GM21360 (cell line): ENCODE measurements at regions not wholly inside any gene's neighbourhood (a gene's known extent, or its start where the extent isn't known, plus 50 kb on each side); places are given as distances from the start of the nearest gene placed in this dataset.

Experiments
- ATAC-seq: cut with Tn5 transposase; IDR thresholded peaks from one replicate; pipeline ENCODE4 v1.9.1; 2021; ENCODE audit warnings: mild to moderate bottlenecking, moderate library complexity; ENCODE audit not compliant: unreplicated experiment

DNA sequence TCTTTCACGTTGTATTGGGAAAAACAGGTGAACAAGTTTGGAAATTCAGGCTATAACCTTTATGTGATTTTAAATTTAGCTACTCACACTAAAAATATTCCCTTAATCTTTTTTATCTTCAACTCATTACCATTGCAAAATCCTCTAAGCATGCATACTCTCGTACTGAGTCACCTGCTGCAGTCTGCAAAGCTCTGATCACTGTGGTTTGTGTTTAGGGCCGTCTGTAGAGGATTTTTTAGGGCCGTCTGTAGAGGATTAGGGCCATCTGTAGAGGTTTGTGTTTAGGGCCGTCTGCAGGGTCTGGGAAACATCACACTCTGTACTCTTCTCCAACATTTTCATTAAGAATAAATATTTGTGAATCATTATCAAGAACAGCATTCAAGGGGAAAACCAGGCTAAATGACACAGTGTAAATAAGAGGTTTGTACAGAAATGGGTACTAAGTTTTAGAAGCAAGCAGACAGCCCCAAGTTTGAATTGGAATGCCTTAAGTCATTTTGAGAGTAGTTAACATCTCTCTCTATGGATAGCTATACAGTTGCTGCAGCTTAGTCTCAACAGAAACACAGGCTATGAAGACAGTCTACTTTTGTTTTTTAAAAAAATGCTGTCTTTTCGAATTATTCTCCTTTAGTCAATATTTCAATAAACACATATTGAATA lies 155.0 kb upstream of the TSLP start:
- ATAC-seq, result no peak

- ATAC-seq, result no peak
Observed at GRCh38 chr5:110917161-110917875, 154.2 kb upstream of the TSLP start.

GRCh38 chr5:110918683-110919082 lies 152.8 kb upstream of the TSLP start:
- ATAC-seq, result no peak

GRCh38 chr5:110923971-110924370 lies 147.5 kb upstream of the TSLP start:
- no peak for ATAC-seq

GRCh38 chr5:110925398-110925797 lies 146.1 kb upstream of the TSLP start:
- ATAC-seq, result no peak

DNA sequence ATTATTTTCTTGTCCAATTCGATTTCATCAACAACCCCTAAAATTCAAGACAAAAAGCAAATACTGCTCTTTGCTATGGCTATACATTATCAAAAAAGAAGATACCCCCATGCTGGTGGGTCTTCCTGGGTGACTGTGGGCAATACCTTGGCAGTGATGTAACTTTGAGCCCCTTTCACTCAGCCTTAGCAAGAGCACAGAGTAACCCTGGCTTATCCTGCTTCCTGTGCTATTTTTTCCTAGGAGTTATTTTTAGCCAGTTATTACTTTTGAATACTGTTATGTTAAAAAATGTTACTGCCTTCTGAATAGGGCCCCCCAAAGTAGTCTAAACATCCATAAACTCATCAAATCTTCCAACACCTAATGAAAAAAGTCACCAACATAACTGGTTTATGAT lies 145.6 kb upstream of the TSLP start:
- no peak for ATAC-seq

GRCh38 chr5:110932755-110933488 lies 138.6 kb upstream of the TSLP start:
- peak; percentile 43 for ATAC-seq

GRCh38 chr5:110940136-110940535 lies 131.4 kb upstream of the TSLP start:
- ATAC-seq, result no peak

- ATAC-seq, result no peak
Observed at GRCh38 chr5:110945874-110946436, 125.6 kb upstream of the TSLP start.

DNA sequence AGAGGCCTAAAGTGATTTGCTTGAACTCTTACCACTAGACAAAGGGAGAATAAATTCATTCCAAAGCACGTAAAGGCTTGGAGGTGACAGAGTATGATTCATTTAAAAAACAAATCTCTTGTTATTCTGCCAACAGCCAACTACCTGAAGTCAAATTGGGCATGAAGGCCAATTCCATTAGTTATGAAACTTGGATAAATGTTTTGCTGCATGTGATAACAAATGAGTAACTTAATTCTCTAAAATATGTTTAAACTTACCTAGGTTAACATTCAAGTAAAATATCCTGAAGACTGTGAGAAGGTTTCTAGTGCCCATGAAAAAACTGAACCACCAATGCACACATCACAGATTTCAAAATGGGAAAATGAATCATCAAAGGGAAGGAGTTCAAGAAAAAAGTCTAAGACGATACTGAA lies 120.1 kb upstream of the TSLP start:
- ATAC-seq, result no peak

DNA sequence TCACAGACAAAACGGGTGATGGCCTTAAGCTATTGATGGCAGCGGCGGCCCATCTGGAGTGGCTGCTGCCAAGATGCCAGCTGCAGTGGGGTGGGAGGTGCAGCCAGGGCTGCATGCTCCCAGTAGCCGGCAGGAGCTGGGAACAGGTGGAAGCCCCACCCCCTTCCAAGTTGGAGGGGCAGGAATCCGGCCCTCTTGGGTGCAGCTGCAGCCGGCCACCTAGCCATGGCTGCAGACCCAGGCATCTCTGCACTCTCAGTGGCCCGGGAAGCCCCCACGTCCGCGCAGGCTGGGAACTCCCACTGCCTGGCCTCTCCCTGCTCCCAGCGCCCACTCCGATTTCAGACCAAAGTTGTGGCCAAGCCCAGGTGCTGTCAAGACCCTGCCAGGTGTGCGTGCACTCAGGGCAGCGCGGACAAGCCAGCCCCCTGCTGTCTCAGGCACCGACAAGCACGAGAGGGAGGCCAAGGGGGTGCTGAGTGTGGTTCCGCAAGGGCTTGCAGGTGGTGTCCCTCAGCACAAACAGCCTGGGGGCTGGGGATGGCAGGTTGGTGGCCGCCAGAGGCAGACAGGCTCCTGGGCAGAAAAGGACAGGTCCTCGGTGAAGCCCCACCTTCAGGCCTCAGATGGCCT lies 115.1 kb upstream of the TSLP start:
- ATAC-seq, result no peak

- ATAC-seq, result no peak
Observed at GRCh38 chr5:110956913-110957813, 114.3 kb upstream of the TSLP start.

- no peak for ATAC-seq
Observed at GRCh38 chr5:110957934-110958333, 113.6 kb upstream of the TSLP start.

GRCh38 chr5:110963495-110963894 lies 108.0 kb upstream of the TSLP start:
- no peak for ATAC-seq

- ATAC-seq, result no peak
Observed at GRCh38 chr5:110965773-110966581, 105.5 kb upstream of the TSLP start.

GRCh38 chr5:110968246-110969005 lies 103.1 kb upstream of the TSLP start:
- no peak for ATAC-seq

DNA sequence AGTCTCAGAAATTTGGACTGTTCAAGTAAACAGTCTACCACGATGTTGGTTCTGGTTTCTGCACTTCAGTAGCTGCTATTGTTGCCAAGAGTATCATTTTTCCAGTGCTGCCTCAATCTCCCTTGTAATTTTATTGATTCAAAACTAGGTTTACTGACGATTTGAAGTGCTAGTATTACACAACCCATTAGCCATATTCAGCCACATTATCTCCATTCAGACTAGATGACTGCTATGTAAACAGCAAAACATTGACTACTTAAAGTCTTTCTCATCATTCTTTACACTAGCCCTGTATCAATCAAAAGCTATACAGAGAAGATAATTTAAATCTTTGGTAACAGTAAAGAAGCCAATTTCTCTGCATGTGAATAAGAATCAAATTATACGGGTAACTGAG lies 102.0 kb upstream of the TSLP start:
- no peak for ATAC-seq

DNA sequence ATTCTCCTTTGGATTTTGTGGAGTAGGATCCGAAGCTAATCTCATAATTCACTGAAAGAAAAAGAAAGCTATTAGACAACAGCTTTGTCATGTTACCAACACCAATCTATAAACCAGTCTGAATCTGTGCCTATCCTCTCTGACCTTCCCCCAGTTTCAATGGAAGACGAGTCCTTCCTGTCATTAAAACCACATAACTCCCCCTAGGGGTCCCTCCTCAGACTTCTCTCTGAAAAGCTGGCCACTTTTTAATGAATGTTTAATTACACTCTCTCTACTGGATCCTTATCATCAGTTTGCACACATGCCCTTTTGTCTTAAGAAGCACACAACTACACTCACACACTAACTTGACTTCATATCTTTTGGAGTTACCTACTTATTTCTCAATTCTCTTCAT lies 98.0 kb upstream of the TSLP start:
- no peak for ATAC-seq

GRCh38 chr5:110977915-110978314 lies 93.6 kb upstream of the TSLP start:
- no peak for ATAC-seq
